ENCODE measurements at regions not wholly inside any gene's neighbourhood (a gene's known extent, or its start where the extent isn't known, plus 50 kb on each side); places are given as distances from the start of the nearest gene placed in this dataset.

GRCh38 chr22:34301569-34301968 lies 381.3 kb upstream of the LARGE1 start:
- no peak for DNase-seq (ENCODE audit: extremely low spot score)
- Histone ChIP-seq H3K4me1 (peaks cover 0 to 4% (median 0%) of the 10 kb centered on the region in 4 donors), H3K27ac (replicated peaks in 1 of 4) (no peak overlapping the region), H3K9me3 (no peaks in the 10 kb centered on the region), H3K36me3 (no peaks in the 10 kb centered on the region), H3K27me3 (no peaks in the 10 kb centered on the region), H3K4me3 (no peak overlapping the region)
- TF ChIP-seq POLR2AphosphoS5 (IDR thresholded peaks at IDR 0.05): no peak
- no peak for TF ChIP-seq POLR2A (IDR thresholded peaks at IDR 0.05; ENCODE audit: low read depth)
- TF ChIP-seq, protein P1, sequence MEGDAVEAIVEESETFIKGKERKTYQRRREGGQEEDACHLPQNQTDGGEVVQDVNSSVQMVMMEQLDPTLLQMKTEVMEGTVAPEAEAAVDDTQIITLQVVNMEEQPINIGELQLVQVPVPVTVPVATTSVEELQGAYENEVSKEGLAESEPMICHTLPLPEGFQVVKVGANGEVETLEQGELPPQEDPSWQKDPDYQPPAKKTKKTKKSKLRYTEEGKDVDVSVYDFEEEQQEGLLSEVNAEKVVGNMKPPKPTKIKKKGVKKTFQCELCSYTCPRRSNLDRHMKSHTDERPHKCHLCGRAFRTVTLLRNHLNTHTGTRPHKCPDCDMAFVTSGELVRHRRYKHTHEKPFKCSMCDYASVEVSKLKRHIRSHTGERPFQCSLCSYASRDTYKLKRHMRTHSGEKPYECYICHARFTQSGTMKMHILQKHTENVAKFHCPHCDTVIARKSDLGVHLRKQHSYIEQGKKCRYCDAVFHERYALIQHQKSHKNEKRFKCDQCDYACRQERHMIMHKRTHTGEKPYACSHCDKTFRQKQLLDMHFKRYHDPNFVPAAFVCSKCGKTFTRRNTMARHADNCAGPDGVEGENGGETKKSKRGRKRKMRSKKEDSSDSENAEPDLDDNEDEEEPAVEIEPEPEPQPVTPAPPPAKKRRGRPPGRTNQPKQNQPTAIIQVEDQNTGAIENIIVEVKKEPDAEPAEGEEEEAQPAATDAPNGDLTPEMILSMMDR (IDR thresholded peaks at IDR 0.05): no peak
- TF ChIP-seq EP300 (IDR thresholded peaks at IDR 0.05): no peak
- intact Hi-C loops (cut with DNase I): no loop called here

DNA sequence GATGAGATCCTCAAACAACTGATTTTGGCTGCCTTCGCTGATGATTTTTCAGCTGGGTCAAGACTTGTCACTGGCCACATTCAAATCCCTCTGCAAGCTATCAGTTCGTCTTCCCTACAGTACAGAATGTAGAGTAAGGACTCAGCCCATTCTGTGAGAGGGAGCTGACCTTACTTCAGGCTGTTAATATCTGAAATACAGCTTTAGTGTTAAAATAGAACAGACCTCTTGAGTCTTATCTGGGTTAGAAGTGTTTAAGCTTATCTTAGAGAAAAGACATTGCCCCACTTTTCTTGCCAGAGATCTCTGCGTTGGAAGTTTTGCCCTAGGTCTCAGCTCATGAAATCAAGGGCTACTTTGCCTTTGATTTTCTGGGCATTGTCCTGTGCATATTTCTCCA lies 383.4 kb upstream of the LARGE1 start:
- H3K36me3 ChIP-seq: no peaks in the 10 kb centered on the region
- peaks cover 0 to 7% (median 0%) of the 10 kb centered on the region in 4 donors for H3K4me1 ChIP-seq
- H3K9me3 ChIP-seq: no peaks in the 10 kb centered on the region
- intact Hi-C loops (cut with DNase I): no loop called here
- H3K4me3 ChIP-seq: no peak overlapping the region
- no peaks in the 10 kb centered on the region for H3K27me3 ChIP-seq
- no peak overlapping the region for H3K27ac ChIP-seq (replicated peaks in 1 of 4)
- no peak for DNase-seq (ENCODE audit: extremely low spot score)
- 88% methylated on average over 3 of the region's 3 CpGs for WGBS
- TF ChIP-seq, protein P1 (IDR thresholded peaks at IDR 0.05): no peak
- TF ChIP-seq POLR2A (IDR thresholded peaks at IDR 0.05; ENCODE audit: low read depth) (no peak), POLR2AphosphoS5 (IDR thresholded peaks at IDR 0.05) (no peak), EP300 (IDR thresholded peaks at IDR 0.05) (no peak)

DNA sequence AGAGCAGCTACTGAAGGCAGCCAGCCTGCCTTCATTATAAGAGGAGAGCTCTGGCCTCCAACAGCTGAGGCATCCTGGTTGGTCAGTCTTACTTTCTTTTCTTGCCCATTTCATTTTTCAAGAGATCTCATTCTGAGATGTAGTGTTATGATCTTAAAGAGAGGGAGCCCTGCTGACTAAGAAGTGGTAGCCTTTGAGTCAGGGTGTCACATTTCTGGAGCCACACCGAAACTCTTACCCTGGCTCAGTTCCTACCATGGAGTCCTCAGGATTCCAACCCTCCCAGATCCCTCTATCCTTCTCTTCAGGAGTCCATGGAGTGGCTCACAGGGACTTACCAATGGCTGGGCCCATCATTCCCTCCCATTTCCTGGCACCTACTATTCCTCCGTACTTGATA lies 386.1 kb upstream of the LARGE1 start:
- no peak overlapping the region for H3K27ac ChIP-seq (replicated peaks in 1 of 4)
- peak; percentile 68 for DNase-seq (ENCODE audit: extremely low spot score)
- no peaks in the 10 kb centered on the region for H3K9me3 ChIP-seq
- no peak overlapping the region for H3K4me3 ChIP-seq
- WGBS: 83% methylated on average over 2 of the region's 2 CpGs
- intact Hi-C loops (cut with DNase I): no loop called here
- TF ChIP-seq, protein P1 (IDR thresholded peaks at IDR 0.05): no peak
- TF ChIP-seq EP300 (IDR thresholded peaks at IDR 0.05) (no peak), POLR2A (IDR thresholded peaks at IDR 0.05; ENCODE audit: low read depth) (no peak), POLR2AphosphoS5 (IDR thresholded peaks at IDR 0.05) (no peak)
- peaks cover 0 to 3% (median 0%) of the 10 kb centered on the region in 4 donors for H3K27me3 ChIP-seq
- peaks cover 0 to 9% (median 0%) of the 10 kb centered on the region in 4 donors for H3K4me1 ChIP-seq
- H3K36me3 ChIP-seq: no peaks in the 10 kb centered on the region

DNA sequence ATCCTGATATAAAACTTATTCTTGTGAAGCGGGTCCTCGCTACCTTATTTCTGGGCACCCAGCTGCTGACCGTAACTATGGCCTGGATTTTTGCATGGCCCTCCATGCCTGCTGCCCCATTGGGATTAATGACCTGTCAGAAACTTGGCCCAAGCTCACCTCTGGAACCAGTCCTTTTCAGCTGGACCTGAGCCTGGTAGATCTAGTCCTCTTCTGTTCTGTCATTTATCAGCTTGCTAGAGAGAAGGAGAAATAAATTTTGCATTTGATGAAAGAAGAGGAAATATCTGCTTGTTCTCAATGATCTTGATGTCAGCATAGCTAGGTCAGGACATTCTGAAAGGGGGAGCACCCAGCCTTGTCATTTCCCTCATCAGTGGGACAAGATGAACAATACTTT lies 387.8 kb upstream of the LARGE1 start:
- Histone ChIP-seq H3K27ac (replicated peaks in 1 of 4) (no peak overlapping the region), H3K4me1 (peaks cover 0 to 9% (median 0%) of the 10 kb centered on the region in 4 donors), H3K36me3 (no peaks in the 10 kb centered on the region), H3K4me3 (no peak overlapping the region), H3K9me3 (no peaks in the 10 kb centered on the region), H3K27me3 (peaks cover 0 to 3% (median 0%) of the 10 kb centered on the region in 4 donors)
- intact Hi-C loops (cut with DNase I): no loop called here
- TF ChIP-seq EP300 (IDR thresholded peaks at IDR 0.05) (no peak), POLR2A (IDR thresholded peaks at IDR 0.05; ENCODE audit: low read depth) (no peak), POLR2AphosphoS5 (IDR thresholded peaks at IDR 0.05) (no peak)
- TF ChIP-seq, protein P1 (IDR thresholded peaks at IDR 0.05): no peak
- peak; percentile 39 for DNase-seq (ENCODE audit: extremely low spot score)
- WGBS: 85% methylated on average over 3 of the region's 3 CpGs

DNA sequence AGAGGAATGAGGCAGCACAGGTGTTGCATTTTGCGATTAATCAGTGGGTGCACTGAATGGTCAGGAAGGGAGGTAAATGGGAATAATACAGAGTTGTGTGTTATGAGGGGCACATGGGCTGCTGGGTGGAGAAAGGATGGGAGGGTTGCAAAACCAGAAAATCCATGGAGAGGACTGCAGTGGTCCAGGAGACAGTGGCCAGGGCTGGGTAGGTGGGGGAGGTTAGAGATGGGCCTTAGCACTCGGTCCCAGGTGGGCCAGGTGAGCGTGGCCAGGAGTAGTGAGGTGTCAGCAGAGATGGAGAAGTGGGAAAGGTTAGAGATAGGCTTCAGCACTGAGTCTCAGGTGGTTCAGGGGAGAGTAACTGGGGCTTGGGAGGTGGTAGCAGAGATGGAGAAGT lies 399.1 kb upstream of the LARGE1 start:
- DNase-seq (ENCODE audit: extremely low spot score): peak; percentile 68
- 90% methylated on average over 3 of the region's 3 CpGs for WGBS

More for the DNA sequence above, 399.1 kb upstream of the LARGE1 start:
- H3K9me3 ChIP-seq: peaks cover 0 to 12% (median 4%) of the 10 kb centered on the region in 4 donors
- intact Hi-C loops (cut with DNase I): no loop called here
- no peak overlapping the region for H3K4me3 ChIP-seq
- H3K4me1 ChIP-seq: no peaks in the 10 kb centered on the region
- peaks cover 0 to 7% (median 0%) of the 10 kb centered on the region in 4 donors for H3K27me3 ChIP-seq
- no peak overlapping the region for H3K27ac ChIP-seq (replicated peaks in 1 of 4)
- TF ChIP-seq EP300 (IDR thresholded peaks at IDR 0.05) (no peak), POLR2A (IDR thresholded peaks at IDR 0.05; ENCODE audit: low read depth) (no peak)
- TF ChIP-seq, protein P1 (IDR thresholded peaks at IDR 0.05): no peak
- no peaks in the 10 kb centered on the region for H3K36me3 ChIP-seq
